HS-5 (cell line): ENCODE measurements at regions not wholly inside any gene's neighbourhood (a gene's known extent, or its start where the extent isn't known, plus 50 kb on each side); places are given as distances from the start of the nearest gene placed in this dataset.

ENCODE experiments used
- DNase-seq: peaks from one replicate; pipeline ENCODE4 v3.0.0-alpha.2; 2012; ENCODE audit warnings: low read depth

DNA sequence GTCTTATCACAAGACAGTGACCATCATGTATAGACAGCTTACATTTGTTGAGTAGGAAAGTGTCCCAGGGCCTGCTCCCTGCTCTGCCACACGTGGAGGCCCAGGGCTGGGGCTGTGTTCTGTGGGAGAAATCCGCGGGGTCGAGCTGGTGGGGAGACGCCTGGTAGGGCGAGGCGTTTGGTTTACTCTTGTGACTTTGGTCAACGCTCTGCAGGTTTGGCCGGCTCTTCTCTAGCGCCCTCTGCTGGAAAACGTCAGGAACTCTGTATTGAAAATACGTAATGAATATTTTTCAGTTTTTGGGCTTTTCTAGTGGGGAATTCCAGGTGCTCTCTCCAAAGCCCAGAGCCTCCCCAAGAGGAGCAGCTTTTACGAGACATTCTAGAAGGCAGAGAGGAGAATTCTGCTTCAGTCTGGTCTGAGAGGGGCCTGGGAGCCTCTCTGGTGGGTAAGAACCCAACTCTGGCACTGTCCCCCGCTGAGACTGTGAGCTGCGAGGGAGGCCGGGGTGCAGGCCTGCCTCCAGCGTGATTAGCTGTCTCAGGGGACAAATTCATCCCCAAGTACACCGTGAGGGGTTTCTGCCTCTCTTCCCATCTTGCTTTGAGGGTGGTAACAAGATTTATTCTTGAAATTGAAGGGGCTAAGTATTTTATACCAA lies 112.6 kb upstream of the RALGAPA2 start:
- DNase-seq, result no peak

DNA sequence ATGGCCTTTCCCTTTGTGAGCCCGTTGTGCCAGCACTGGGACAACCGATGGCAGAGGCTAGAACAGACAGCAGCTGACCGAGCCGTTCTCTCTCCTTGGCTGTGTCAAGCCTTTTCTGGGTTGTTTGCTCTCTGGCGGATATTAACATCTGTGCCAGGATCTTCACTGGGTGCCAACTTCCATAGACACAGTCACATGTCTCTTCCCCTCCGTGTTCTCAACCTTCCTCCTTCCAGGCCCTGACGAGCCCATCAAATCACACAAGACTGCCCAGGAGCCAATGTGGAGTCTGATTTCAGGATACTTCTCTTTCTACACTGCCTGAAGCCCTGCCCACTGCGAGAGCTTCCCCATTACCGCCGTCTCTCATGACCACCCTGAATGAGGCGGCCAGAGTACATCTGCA lies 111.0 kb upstream of the RALGAPA2 start:
- DNase-seq, result no peak

GRCh38 chr20:20821484-20822260 lies 109.2 kb upstream of the RALGAPA2 start:
- DNase-seq, result no peak

- no peak for DNase-seq
These were observed 108.5 kb upstream of the RALGAPA2 start for GRCh38 chr20:20820785-20821483.

DNA sequence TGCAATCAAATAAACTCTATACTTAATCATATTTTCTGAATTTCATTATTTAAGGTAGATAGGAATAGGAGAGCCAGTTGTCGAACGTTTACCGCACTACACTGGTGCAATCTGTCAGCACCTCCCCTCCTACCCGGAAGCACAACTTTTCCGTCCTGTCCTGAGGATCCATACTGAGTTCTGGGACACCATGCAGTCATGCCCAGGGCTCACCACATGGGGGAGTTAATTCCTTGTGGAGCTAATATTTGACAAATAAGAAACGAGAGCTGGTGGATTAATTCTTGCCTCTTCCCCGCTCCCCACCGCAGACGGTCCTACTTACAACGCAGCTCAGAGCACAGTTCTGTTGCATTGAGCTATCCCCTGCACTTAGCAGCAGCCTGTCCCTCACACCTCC lies 107.7 kb upstream of the RALGAPA2 start:
- no peak for DNase-seq

DNA sequence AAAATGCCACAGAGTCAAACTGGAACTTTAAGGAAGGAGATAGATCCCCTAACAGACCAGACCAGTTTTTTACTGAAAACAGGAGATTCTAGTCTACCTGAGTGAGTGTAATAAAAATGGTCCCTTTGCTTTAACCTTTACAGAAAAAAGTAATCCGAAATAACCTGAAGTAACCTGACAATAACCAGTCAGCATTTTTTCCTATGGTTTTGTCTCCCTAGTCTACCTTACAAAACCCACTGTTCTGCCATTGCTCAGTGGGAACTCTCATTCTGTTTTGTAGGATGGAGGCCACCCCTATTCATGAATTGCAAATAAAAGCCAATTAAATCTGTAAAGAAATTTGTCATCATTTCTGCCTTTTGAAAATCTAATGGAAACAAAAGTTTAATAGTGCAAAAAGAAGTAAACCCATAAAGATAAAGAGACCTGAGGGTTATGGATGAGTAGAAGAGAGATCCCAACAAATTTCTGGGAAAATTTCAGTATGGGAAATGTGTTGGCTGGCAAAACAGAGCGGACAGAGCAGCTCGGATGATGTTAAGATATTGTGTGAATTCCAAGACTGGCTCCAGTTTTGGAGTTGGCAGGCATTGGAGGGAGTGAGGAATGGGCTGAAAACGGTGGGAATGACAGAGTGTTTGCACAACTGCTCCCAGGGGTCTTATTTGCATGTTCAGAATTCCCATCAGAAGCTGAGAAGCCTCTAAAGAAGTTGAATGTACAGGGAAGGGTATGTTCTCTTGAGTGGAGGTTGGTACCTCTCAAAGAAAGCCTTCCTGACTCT lies 104.7 kb upstream of the RALGAPA2 start:
- DNase-seq, result no peak

GRCh38 chr20:20815711-20816455 lies 103.4 kb upstream of the RALGAPA2 start:
- DNase-seq, result no peak

DNA sequence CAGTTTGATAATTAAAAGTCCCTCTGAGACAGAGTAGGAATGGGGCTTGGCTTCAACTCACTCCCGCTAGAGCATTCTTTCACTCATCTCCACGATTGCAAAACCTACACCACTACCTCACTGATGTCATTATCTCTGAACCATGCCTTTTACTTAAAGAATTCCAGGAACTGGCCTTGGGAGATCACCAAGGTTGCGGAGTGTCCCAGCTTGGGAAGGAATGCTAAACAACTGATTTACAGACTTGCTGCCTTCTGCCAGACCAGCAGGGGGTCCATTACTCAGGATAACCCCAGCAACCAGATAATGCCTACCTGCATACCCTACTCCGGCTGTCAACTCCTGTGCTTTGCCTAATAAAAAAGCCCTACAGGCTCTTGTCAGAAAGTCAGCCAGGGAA lies 102.2 kb upstream of the RALGAPA2 start:
- no peak for DNase-seq

- DNase-seq, result no peak
These were observed 99.7 kb upstream of the RALGAPA2 start for GRCh38 chr20:20812136-20812535.

GRCh38 chr20:20808016-20808415 lies 95.6 kb upstream of the RALGAPA2 start:
- DNase-seq, result no peak

- no peak for DNase-seq
These were observed 94.0 kb upstream of the RALGAPA2 start for GRCh38 chr20:20806121-20807095.

- DNase-seq, result no peak
These were observed 90.6 kb upstream of the RALGAPA2 start for GRCh38 chr20:20803011-20803410.

DNA sequence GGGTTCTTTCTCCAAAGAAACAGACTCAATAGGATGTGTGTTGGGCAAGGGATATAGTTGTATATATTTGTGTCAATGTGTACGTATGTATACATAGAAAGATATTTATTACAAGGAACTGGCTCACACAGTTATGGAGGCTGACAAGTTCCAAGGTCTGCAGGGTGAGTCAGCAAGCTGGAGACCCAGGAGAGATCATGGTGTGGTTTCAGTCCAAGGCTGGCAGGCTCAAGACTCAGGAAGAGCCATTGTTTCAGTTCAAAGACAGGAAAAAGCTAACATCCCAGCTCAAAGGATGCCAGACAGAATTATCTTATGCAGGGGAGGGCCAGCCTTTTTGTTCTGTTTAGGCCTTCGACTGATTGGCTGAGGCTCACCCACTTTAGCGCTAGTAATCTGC lies 89.9 kb upstream of the RALGAPA2 start:
- DNase-seq, result no peak

- no peak for DNase-seq
These were observed 87.4 kb upstream of the RALGAPA2 start for GRCh38 chr20:20799716-20800312.

GRCh38 chr20:20797521-20798310 lies 85.3 kb upstream of the RALGAPA2 start:
- no peak for DNase-seq

DNA sequence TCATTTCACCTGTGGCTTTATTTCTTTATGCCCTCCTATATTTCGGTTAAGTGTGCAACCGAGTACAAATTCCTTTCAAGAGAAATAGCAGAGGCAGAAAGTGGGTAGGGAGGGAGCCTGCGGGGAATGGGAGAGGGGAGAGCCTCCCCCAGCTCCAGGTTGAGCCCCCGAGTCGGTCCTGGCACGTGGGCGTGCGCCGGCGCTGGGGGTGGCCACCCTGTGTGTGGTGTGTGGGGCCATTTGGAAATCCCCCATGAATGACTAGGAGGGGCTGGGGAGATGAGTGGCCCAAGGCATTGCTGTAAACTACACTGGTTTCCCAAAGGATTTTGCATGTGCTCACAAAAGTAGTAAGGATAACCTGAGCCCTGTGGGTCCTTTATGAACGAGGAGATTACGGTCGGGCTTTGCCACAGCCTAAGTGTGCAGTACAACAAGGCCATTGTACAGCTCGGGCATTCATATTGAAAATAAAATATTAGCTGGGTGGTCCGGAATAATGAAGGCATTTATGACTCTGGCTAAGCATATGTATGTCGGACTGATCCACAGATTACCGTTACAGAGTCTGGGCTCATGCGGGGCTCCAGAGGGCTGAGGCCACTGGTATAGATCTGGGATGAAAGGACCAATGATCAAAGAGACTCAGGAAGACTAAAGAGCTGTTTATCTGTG lies 84.5 kb upstream of the RALGAPA2 start:
- no peak for DNase-seq

- DNase-seq, result no peak
These were observed 83.3 kb upstream of the RALGAPA2 start for GRCh38 chr20:20795721-20796120.

DNA sequence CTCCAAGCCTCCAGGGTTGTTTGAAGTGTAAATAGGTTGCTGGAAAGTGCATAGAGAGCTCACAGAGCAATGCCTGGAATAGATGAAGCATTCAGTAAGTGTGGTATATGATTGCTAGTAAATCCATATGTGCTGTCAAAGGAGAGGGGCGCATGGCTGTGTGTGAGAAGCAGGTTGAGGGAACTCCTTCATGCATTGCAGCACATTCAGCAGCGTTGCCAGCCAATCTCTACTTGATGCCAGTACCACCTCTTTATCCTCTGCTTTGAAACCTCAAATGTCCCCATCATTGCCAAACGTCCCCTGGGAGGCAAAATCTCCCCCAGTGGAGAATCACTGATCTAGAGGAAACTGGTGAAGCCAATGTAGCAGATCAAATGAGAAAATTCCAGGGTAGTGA lies 82.7 kb upstream of the RALGAPA2 start:
- no peak for DNase-seq

- DNase-seq, result no peak
These were observed 81.1 kb upstream of the RALGAPA2 start for GRCh38 chr20:20793591-20793990.
